CD14-positive monocyte (primary cell): ENCODE measurements at regions not wholly inside any gene's neighbourhood (a gene's known extent, or its start where the extent isn't known, plus 50 kb on each side); places are given as distances from the start of the nearest gene placed in this dataset.

Source experiments
- DNase-seq, 3 donors: peaks; one replicate each; pipeline ENCODE4 v3.0.0-alpha.2; 2011 to 2022
- H2AFZ ChIP-seq: 2 replicates; pipeline ENCODE4 v1.6.0; 2012; ENCODE audit warnings: mild to moderate bottlenecking, low read depth, low read length, inconsistent platforms; ENCODE audit not compliant: insufficient read depth, poor library complexity, severe bottlenecking
- H3K27ac ChIP-seq, 2 donors: 1 replicate in 1 of 2; 2 replicates in 1 of 2; pipeline ENCODE4 v1.5.1; 2012 to 2013; ENCODE audit warnings: low read length in 2 of 2, control low read depth in 1 of 2, inconsistent platforms in 1 of 2, low read depth in 1 of 2, mild to moderate bottlenecking in 1 of 2
- H3K27me3 ChIP-seq, 2 donors: one replicate each; pipeline versions ENCODE4 v1.6.0 to v1.6.1; 2011 to 2013; ENCODE audit warnings: low read length in 2 of 2; ENCODE audit not compliant: control insufficient read depth in 2 of 2, insufficient read depth in 2 of 2
- H3K36me3 ChIP-seq, 2 donors: replicated peaks in 1 of 2; 1 replicate in 1 of 2; 2 replicates in 1 of 2; pipeline versions ENCODE4 v1.5.1 to v1.6.1; 2012 to 2013; ENCODE audit warnings: low read length in 2 of 2, control low read depth in 1 of 2, inconsistent platforms in 1 of 2, mild to moderate bottlenecking in 1 of 2; ENCODE audit not compliant: insufficient read depth in 2 of 2, control insufficient read depth in 1 of 2
- H3K4me1 ChIP-seq, 2 donors: 1 replicate in 1 of 2; 2 replicates in 1 of 2; pipeline versions ENCODE4 v1.5.1 to v1.6.1; 2012 to 2013; ENCODE audit warnings: low read length in 2 of 2, control low read depth in 1 of 2, inconsistent platforms in 1 of 2, mild to moderate bottlenecking in 1 of 2, moderate library complexity in 1 of 2; ENCODE audit not compliant: insufficient read depth in 2 of 2, control insufficient read depth in 1 of 2
- H3K4me2 ChIP-seq: replicated peaks from 2 replicates; pipeline ENCODE3; 2012; ENCODE audit warnings: low read length, moderate library complexity, mild to moderate bottlenecking; ENCODE audit not compliant: poor library complexity, severe bottlenecking; ENCODE audit errors: extremely low read depth
- H3K4me3 ChIP-seq, 3 experiments: fragments of 200-600 bp in 1 of 3; sonication (generic) in 1 of 3; replicated peaks in 1 of 3; 1 replicate in 2 of 3; 2 replicates in 1 of 3; pipeline ENCODE4 v1.5.1; 2011 to 2013; ENCODE audit warnings: low read length in 3 of 3, mild to moderate bottlenecking in 3 of 3, control low read depth in 2 of 3, low read depth in 2 of 3, inconsistent platforms in 1 of 3, moderate library complexity in 1 of 3
- H3K79me2 ChIP-seq: 2 replicates; pipeline ENCODE4 v1.6.0; 2012; ENCODE audit warnings: mild to moderate bottlenecking, control low read depth, inconsistent platforms, low read length, moderate library complexity; ENCODE audit not compliant: insufficient read depth
- H3K9ac ChIP-seq: 2 replicates; pipeline ENCODE4 v1.6.0; 2017; ENCODE audit warnings: low read length, mild to moderate bottlenecking; ENCODE audit not compliant: insufficient read depth, poor library complexity, severe bottlenecking
- H3K9me3 ChIP-seq, 2 donors: replicated peaks in 1 of 2; 1 replicate in 1 of 2; 2 replicates in 1 of 2; pipeline versions ENCODE4 v1.5.1 to v1.6.1; 2012 to 2013; ENCODE audit warnings: low read length in 2 of 2, control low read depth in 1 of 2; ENCODE audit not compliant: control insufficient read depth in 1 of 2, insufficient read depth in 1 of 2
- H4K20me1 ChIP-seq: 2 replicates; pipeline ENCODE4 v1.6.0; 2012; ENCODE audit warnings: mild to moderate bottlenecking, low read length, control low read depth, moderate library complexity; ENCODE audit not compliant: insufficient read depth
- H3K27ac Mint-ChIP-seq, 7 donors: one replicate each; pipeline ENCODE4 v1.8.0; 2020; ENCODE audit warnings: mild to moderate bottlenecking in 7 of 7, mixed read lengths in 7 of 7, moderate library complexity in 6 of 7, inconsistent platforms in 2 of 7
- H3K27me3 Mint-ChIP-seq, 3 donors: one replicate each; pipeline ENCODE4 v1.8.0; 2021 to 2022; ENCODE audit warnings: low read depth in 3 of 3, mild to moderate bottlenecking in 3 of 3, mixed read lengths in 3 of 3, moderate library complexity in 3 of 3, inconsistent platforms in 1 of 3
- H3K36me3 Mint-ChIP-seq, 2 donors: one replicate each; pipeline ENCODE4 v1.8.0; 2020; ENCODE audit warnings: mixed read lengths in 2 of 2, inconsistent platforms in 1 of 2, mild to moderate bottlenecking in 1 of 2
- H3K4me1 Mint-ChIP-seq: one replicate; pipeline ENCODE4 v1.8.0; 2020; ENCODE audit warnings: mild to moderate bottlenecking, mixed read lengths
- H3K4me3 Mint-ChIP-seq, 2 donors: one replicate each; pipeline ENCODE4 v1.8.0; 2020; ENCODE audit warnings: mild to moderate bottlenecking in 2 of 2, mixed read lengths in 2 of 2, moderate library complexity in 1 of 2
- H3K9me3 Mint-ChIP-seq, 7 donors: one replicate each; pipeline ENCODE4 v1.8.0; 2020 to 2022; ENCODE audit warnings: mixed read lengths in 7 of 7, mild to moderate bottlenecking in 6 of 7, moderate library complexity in 6 of 7, inconsistent platforms in 2 of 7
- WGBS: methylation state at CpG from one replicate; pipeline ENCODE4 v1.1.5; 2013; ENCODE audit warnings: missing lambda C conversion rate; ENCODE audit not compliant: insufficient coverage; 5-methylcytosine and 5-hydroxymethylcytosine counted together
- intact Hi-C, 2 donors: fragments of 100-400 bp; cut with micrococcal nuclease; formaldehyde crosslinking; loops; one replicate each; pipeline versions ENCODE4 v1.15.0 to v1.15.1; 2023
- TF ChIP-seq, protein P1 (sequence below): fragments of 200-600 bp; IDR thresholded peaks from one replicate; pipeline ENCODE4 v1.8.0; 2022; ENCODE audit warnings: antibody characterized with exemption, mild to moderate bottlenecking

GRCh38 chr4:23322732-23323131 lies 567.1 kb downstream of the PPARGC1A start:
- H3K36me3 Mint-ChIP-seq: no peaks in the 10 kb centered on the region
- H3K4me2 ChIP-seq: no peak overlapping the region
- TF ChIP-seq, protein P1, sequence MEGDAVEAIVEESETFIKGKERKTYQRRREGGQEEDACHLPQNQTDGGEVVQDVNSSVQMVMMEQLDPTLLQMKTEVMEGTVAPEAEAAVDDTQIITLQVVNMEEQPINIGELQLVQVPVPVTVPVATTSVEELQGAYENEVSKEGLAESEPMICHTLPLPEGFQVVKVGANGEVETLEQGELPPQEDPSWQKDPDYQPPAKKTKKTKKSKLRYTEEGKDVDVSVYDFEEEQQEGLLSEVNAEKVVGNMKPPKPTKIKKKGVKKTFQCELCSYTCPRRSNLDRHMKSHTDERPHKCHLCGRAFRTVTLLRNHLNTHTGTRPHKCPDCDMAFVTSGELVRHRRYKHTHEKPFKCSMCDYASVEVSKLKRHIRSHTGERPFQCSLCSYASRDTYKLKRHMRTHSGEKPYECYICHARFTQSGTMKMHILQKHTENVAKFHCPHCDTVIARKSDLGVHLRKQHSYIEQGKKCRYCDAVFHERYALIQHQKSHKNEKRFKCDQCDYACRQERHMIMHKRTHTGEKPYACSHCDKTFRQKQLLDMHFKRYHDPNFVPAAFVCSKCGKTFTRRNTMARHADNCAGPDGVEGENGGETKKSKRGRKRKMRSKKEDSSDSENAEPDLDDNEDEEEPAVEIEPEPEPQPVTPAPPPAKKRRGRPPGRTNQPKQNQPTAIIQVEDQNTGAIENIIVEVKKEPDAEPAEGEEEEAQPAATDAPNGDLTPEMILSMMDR: no peak
- no peaks in the 10 kb centered on the region for H3K9me3 Mint-ChIP-seq
- intact Hi-C loops: no loop called here
- H3K9ac ChIP-seq: no peak overlapping the region
- H3K4me3 ChIP-seq: no peak overlapping the region
- H3K9me3 ChIP-seq: no peaks in the 10 kb centered on the region
- H2AFZ ChIP-seq: no peak overlapping the region
- H3K79me2 ChIP-seq: no peaks in the 10 kb centered on the region
- no peaks in the 10 kb centered on the region for H3K36me3 ChIP-seq
- peaks cover 18 to 20% of the 10 kb centered on the region in 2 donors for H3K4me1 ChIP-seq
- no peak overlapping the region for H3K27ac ChIP-seq
- H3K4me3 Mint-ChIP-seq: no peak overlapping the region
- no peaks in the 10 kb centered on the region for H3K27me3 ChIP-seq
- peaks cover 16% of the 10 kb centered on the region for H3K4me1 Mint-ChIP-seq
- no peaks in the 10 kb centered on the region for H4K20me1 ChIP-seq
- H3K27me3 Mint-ChIP-seq: no peaks in the 10 kb centered on the region
- no peak overlapping the region for H3K27ac Mint-ChIP-seq
- no peak for DNase-seq

- Mint-ChIP-seq H3K36me3 (no peaks in the 10 kb centered on the region), H3K4me1 (peaks cover 16% of the 10 kb centered on the region), H3K27me3 (no peaks in the 10 kb centered on the region), H3K4me3 (no peak overlapping the region), H3K9me3 (peaks cover 0 to 2% (median 0%) of the 10 kb centered on the region in 7 donors), H3K27ac (no peak overlapping the region)
- Histone ChIP-seq H3K9me3 (no peaks in the 10 kb centered on the region), H3K9ac (no peak overlapping the region), H3K4me3 (no peak overlapping the region), H3K4me1 (peaks cover 18 to 20% of the 10 kb centered on the region in 2 donors), H3K79me2 (no peaks in the 10 kb centered on the region), H3K27me3 (no peaks in the 10 kb centered on the region), H4K20me1 (no peaks in the 10 kb centered on the region), H3K27ac (no peak overlapping the region), H3K36me3 (no peaks in the 10 kb centered on the region), H2AFZ (no peak overlapping the region), H3K4me2 (no peak overlapping the region)
- no peak for DNase-seq
- intact Hi-C loops: no loop called here
- TF ChIP-seq, protein P1: no peak
- 90% methylated on average over 1 of the region's 1 CpG for WGBS
These were observed 568.8 kb downstream of the PPARGC1A start for GRCh38 chr4:23320931-23321587.
